ENCODE measurements at regions not wholly inside any gene's neighbourhood (a gene's known extent, or its start where the extent isn't known, plus 50 kb on each side); places are given as distances from the start of the nearest gene placed in this dataset.

DNA sequence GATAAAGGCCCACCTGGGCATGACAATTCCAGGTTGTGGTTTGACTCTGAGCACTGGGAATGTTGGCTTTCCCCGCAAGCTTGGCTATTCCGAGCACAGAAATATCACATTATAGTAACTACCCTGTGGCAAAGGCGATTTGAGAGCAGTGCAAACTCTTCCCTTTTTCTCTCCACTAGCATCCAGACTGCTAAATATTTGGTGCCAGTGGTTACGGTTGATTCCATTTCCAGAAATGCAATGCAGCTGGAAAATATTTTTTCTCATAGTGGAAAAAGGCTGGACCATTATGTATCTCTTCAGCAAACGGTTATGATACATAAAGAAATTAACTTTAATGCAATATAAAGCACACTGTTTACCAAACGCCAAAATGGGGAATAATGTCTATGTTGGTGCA is 158.0 kb downstream of the ENC1 start:
- no peak for TF ChIP-seq CTCF (IDR thresholded peaks at IDR 0.05; ENCODE audit: borderline replicate concordance, extremely low read depth, low read length, poor library complexity, severe bottlenecking)
- TF ChIP-seq EZH2 (IDR thresholded peaks at IDR 0.05; ENCODE audit: borderline replicate concordance, low read depth, low read length, severe bottlenecking), result no peak
